Hepatocyte (in vitro differentiated cells): ENCODE measurements at regions not wholly inside any gene's neighbourhood (a gene's known extent, or its start where the extent isn't known, plus 50 kb on each side); places are given as distances from the start of the nearest gene placed in this dataset.

ENCODE experiments used
- DNase-seq: peaks from one replicate; pipeline ENCODE4 v3.0.0-alpha.2; 2016; ENCODE audit warnings: low spot score
- H2AFZ ChIP-seq: fragments of 200-600 bp; sonication (generic); 2 replicates; pipeline ENCODE4 v1.6.0; 2016; ENCODE audit warnings: antibody characterized with exemption, mild to moderate bottlenecking
- H3K27ac ChIP-seq: fragments of 200-600 bp; sonication (generic); 2 replicates; pipeline ENCODE4 v1.5.1; 2016; ENCODE audit warnings: mild to moderate bottlenecking
- H3K27me3 ChIP-seq: fragments of 200-600 bp; sonication (generic); 2 replicates; pipeline ENCODE4 v1.6.1; 2016
- H3K36me3 ChIP-seq: fragments of 200-600 bp; sonication (generic); replicated peaks from 2 replicates; pipeline ENCODE4 v1.5.1; 2016; ENCODE audit warnings: low read depth; ENCODE audit not compliant: insufficient read depth
- H3K4me1 ChIP-seq: fragments of 200-600 bp; sonication (generic); 2 replicates; pipeline ENCODE4 v1.5.1; 2016; ENCODE audit warnings: mild to moderate bottlenecking, moderate library complexity; ENCODE audit not compliant: insufficient read depth
- H3K4me2 ChIP-seq: fragments of 200-600 bp; sonication (generic); 2 replicates; pipeline ENCODE4 v1.6.0; 2016
- H3K4me3 ChIP-seq: fragments of 200-600 bp; sonication (generic); 2 replicates; pipeline ENCODE4 v1.5.1; 2016; ENCODE audit warnings: mild to moderate bottlenecking
- H3K79me2 ChIP-seq: fragments of 200-600 bp; sonication (generic); 2 replicates; pipeline ENCODE4 v1.6.0; 2017; ENCODE audit warnings: mild to moderate bottlenecking
- H3K9me2 ChIP-seq: fragments of 200-600 bp; sonication (generic); replicated peaks from 2 replicates; pipeline ENCODE4 v1.6.0; 2017; ENCODE audit warnings: mild to moderate bottlenecking; ENCODE audit not compliant: insufficient read depth
- H3K9me3 ChIP-seq: fragments of 200-600 bp; sonication (generic); 2 replicates; pipeline ENCODE4 v1.5.1; 2016; ENCODE audit warnings: low read depth, mild to moderate bottlenecking
- H4K20me1 ChIP-seq: fragments of 200-600 bp; sonication (generic); 2 replicates; pipeline ENCODE4 v1.6.0; 2016; ENCODE audit warnings: mild to moderate bottlenecking; ENCODE audit not compliant: insufficient read depth, poor library complexity, severe bottlenecking
- CTCF ChIP-seq: fragments of 200-600 bp; sonication (generic); IDR thresholded peaks from 2 replicates; pipeline ENCODE4 v1.5.1; 2016; ENCODE audit warnings: antibody characterized with exemption, mild to moderate bottlenecking; ENCODE audit not compliant: poor library complexity
- EZH2 ChIP-seq: fragments of 200-600 bp; sonication (generic); IDR thresholded peaks from 2 replicates; pipeline ENCODE4 v1.6.1; 2016; ENCODE audit warnings: antibody characterized with exemption, mild to moderate bottlenecking, borderline replicate concordance
- EZH2phosphoT487 ChIP-seq: fragments of 200-600 bp; sonication (generic); IDR thresholded peaks from one replicate; pipeline ENCODE4 v1.6.1; 2018; ENCODE audit warnings: antibody characterized with exemption, mild to moderate bottlenecking, low read depth, moderate library complexity; ENCODE audit not compliant: unreplicated experiment, severe bottlenecking
- WGBS: methylation state at CpG from one replicate; pipeline ENCODE4 v1.1.6; 2016; ENCODE audit warnings: low lambda C conversion rate; ENCODE audit errors: missing lambda C conversion rate; 5-methylcytosine and 5-hydroxymethylcytosine counted together

- peak overlapping the region; percentile 77 for H3K27ac ChIP-seq
- H3K9me3 ChIP-seq = no peaks in the 10 kb centered on the region
- no peak overlapping the region for H3K4me3 ChIP-seq
- no peak for TF ChIP-seq EZH2
- no peak for TF ChIP-seq CTCF
- TF ChIP-seq EZH2phosphoT487 = no peak
- DNase-seq = peak; percentile 54
- peaks cover 18% of the 10 kb centered on the region for H3K4me1 ChIP-seq
- peak overlapping the region; percentile 35 for H3K4me2 ChIP-seq
- no peaks in the 10 kb centered on the region for H3K79me2 ChIP-seq
- no peaks in the 10 kb centered on the region for H3K36me3 ChIP-seq
- no peaks in the 10 kb centered on the region for H3K9me2 ChIP-seq
- no peaks in the 10 kb centered on the region for H4K20me1 ChIP-seq
- 37% methylated on average over 8 of the region's 8 CpGs for WGBS
- H3K27me3 ChIP-seq = no peaks in the 10 kb centered on the region
- H2AFZ ChIP-seq = no peak overlapping the region
Measured at GRCh38 chr3:73727117-73727821, 102.5 kb upstream of the PDZRN3 start.

GRCh38 chr3:73723596-73723995, 98.9 kb upstream of the PDZRN3 start:
- DNase-seq = no peak
- no peak for TF ChIP-seq EZH2phosphoT487
- TF ChIP-seq CTCF = no peak
- no peak for TF ChIP-seq EZH2
- Histone ChIP-seq H3K27me3 (no peaks in the 10 kb centered on the region), H3K9me3 (no peaks in the 10 kb centered on the region), H3K4me2 (no peak overlapping the region), H4K20me1 (no peaks in the 10 kb centered on the region), H3K27ac (no peak overlapping the region), H3K4me3 (no peak overlapping the region), H3K36me3 (no peaks in the 10 kb centered on the region), H2AFZ (no peak overlapping the region), H3K79me2 (no peaks in the 10 kb centered on the region), H3K4me1 (peaks cover 26% of the 10 kb centered on the region), H3K9me2 (no peaks in the 10 kb centered on the region)
- WGBS = 86% methylated on average over 3 of the region's 3 CpGs

GRCh38 chr3:73719861-73720260, 95.1 kb upstream of the PDZRN3 start:
- H3K27ac ChIP-seq = peak overlapping the region; percentile 72
- H3K4me1 ChIP-seq = peaks cover 11% of the 10 kb centered on the region
- H3K9me2 ChIP-seq = no peaks in the 10 kb centered on the region
- no peak overlapping the region for H3K4me3 ChIP-seq
- peak; percentile 10 for DNase-seq
- no peaks in the 10 kb centered on the region for H4K20me1 ChIP-seq
- H3K27me3 ChIP-seq = no peaks in the 10 kb centered on the region
- peak overlapping the region; percentile 56 for H3K4me2 ChIP-seq
- no peaks in the 10 kb centered on the region for H3K79me2 ChIP-seq
- H3K9me3 ChIP-seq = no peaks in the 10 kb centered on the region
- no peaks in the 10 kb centered on the region for H3K36me3 ChIP-seq
- H2AFZ ChIP-seq = no peak overlapping the region
- TF ChIP-seq EZH2phosphoT487 (no peak), CTCF (no peak)
- WGBS = 26% methylated on average over 6 of the region's 6 CpGs

GRCh38 chr3:73719413-73719851, 94.7 kb upstream of the PDZRN3 start:
- H3K9me2 ChIP-seq = no peaks in the 10 kb centered on the region
- H3K4me1 ChIP-seq = peaks cover 11% of the 10 kb centered on the region
- no peak overlapping the region for H2AFZ ChIP-seq
- H3K36me3 ChIP-seq = no peaks in the 10 kb centered on the region
- no peaks in the 10 kb centered on the region for H3K27me3 ChIP-seq
- H3K4me3 ChIP-seq = no peak overlapping the region
- peak overlapping the region; percentile 72 for H3K27ac ChIP-seq
- H3K4me2 ChIP-seq = peak overlapping the region; percentile 56
- DNase-seq = peak; percentile 15
- no peaks in the 10 kb centered on the region for H3K79me2 ChIP-seq
- no peaks in the 10 kb centered on the region for H4K20me1 ChIP-seq
- WGBS = 68% methylated on average over 5 of the region's 5 CpGs
- TF ChIP-seq EZH2 = no peak
- TF ChIP-seq CTCF = no peak
- no peak for TF ChIP-seq EZH2phosphoT487
- no peaks in the 10 kb centered on the region for H3K9me3 ChIP-seq
